ENCODE measurements at regions not wholly inside any gene's neighbourhood (a gene's known extent, or its start where the extent isn't known, plus 50 kb on each side); places are given as distances from the start of the nearest gene placed in this dataset.

DNA sequence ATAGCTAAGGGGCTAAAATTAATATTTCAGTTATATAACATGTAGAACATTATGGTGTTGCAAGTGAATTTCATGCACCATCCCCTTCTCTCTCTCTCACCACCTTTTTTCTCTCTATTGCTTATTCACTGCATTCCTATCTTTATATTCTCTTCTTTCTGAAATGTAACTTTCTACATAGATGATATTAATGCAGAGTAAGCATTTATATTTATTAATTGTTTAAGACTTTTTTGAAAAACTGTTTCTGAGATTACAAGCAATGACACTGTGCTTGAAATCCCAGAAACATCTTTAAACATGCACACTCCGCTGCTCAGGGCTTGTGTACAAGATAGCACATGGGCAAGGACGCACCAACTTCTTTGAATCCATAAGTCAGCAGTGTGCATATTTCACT lies 567.7 kb upstream of the SGCD start:
- TF ChIP-seq, protein P1, sequence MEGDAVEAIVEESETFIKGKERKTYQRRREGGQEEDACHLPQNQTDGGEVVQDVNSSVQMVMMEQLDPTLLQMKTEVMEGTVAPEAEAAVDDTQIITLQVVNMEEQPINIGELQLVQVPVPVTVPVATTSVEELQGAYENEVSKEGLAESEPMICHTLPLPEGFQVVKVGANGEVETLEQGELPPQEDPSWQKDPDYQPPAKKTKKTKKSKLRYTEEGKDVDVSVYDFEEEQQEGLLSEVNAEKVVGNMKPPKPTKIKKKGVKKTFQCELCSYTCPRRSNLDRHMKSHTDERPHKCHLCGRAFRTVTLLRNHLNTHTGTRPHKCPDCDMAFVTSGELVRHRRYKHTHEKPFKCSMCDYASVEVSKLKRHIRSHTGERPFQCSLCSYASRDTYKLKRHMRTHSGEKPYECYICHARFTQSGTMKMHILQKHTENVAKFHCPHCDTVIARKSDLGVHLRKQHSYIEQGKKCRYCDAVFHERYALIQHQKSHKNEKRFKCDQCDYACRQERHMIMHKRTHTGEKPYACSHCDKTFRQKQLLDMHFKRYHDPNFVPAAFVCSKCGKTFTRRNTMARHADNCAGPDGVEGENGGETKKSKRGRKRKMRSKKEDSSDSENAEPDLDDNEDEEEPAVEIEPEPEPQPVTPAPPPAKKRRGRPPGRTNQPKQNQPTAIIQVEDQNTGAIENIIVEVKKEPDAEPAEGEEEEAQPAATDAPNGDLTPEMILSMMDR (IDR thresholded peaks at IDR 0.05): no peak
- TF ChIP-seq POLR2A (IDR thresholded peaks at IDR 0.05): no peak
